ENCODE measurements at regions not wholly inside any gene's neighbourhood (a gene's known extent, or its start where the extent isn't known, plus 50 kb on each side); places are given as distances from the start of the nearest gene placed in this dataset.

GRCh38 chr2:60400462-60401246 lies 152.8 kb downstream of the BCL11A start:
- DNase-seq = no peak

GRCh38 chr2:60394463-60394862 lies 159.0 kb downstream of the BCL11A start:
- DNase-seq = no peak

- DNase-seq = no peak
Measured at GRCh38 chr2:60391649-60392375, 161.6 kb downstream of the BCL11A start.

DNA sequence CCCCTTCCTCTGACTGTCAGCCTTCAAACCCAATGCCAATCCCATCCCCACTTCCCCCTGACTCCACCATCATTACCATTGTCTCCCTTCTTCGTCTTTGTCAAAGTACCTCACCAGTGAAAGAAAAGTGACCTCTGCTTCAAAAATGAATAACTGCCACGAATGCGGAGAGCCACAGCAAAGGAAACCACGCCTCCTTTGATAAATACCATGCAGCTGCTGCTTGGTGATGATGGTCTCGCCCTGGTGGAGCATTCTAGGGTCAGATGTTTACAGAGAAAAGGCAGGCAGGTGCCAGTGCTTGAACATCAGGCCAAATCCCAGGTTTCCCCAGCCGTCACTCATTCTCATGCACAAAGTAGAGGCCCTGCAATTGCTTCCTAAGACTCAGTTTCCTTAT lies 162.2 kb downstream of the BCL11A start:
- no peak for DNase-seq

GRCh38 chr2:60386436-60386835 lies 167.0 kb downstream of the BCL11A start:
- no peak for DNase-seq

GRCh38 chr2:60385648-60386047 lies 167.8 kb downstream of the BCL11A start:
- no peak for DNase-seq

DNA sequence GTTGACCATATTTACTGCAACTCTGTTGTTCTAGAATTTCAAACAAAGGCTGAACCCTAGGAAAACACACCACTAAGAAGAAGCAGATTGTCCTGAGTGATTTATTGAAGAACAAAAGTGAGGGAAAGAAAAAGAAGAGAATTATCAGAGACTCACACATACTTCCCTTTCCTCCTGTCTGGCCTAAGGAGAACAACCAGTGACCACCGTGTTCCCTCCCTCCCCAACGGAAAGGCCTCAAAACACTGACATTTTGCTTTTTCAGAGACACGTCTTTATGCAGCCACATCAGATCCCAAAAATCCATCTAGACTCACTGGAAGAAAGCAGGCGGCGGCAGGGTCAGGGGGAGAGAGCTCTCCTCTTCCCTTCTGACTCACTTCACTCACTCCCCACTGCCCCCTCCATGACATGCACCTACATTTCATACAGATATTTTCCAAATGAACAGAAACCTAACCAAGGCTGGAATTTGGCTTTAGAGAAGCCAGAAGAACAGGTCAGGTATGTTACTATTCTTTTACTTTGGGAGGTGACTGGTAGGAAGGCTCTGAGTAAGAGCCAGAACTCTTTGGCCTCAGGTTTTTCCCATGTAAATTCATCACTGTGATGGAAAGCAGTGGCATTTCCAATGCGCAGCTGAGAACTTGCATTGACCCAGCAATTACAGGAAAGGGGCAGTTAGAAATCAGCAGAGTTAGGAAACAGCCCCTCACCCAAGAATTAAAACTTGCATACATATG lies 169.9 kb downstream of the BCL11A start:
- DNase-seq = no peak

DNA sequence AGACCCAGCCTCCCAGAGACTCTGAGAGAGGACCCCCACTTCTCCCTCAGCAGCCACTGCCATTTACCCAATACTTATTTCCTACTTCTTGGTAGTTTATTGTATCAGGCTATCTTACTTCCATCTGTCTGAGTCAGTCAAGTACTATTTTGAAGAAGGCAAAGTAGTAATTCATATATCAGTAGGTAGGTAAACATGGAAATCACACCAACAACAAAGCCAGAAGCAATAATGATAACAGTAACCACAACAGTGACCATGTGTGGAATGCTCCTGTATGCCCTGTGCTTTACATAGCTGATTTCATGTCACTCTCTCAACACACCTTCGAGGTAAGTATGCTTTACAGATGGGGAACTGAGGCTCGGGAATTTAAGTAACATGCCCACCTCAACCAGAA lies 173.0 kb downstream of the BCL11A start:
- DNase-seq = no peak

DNA sequence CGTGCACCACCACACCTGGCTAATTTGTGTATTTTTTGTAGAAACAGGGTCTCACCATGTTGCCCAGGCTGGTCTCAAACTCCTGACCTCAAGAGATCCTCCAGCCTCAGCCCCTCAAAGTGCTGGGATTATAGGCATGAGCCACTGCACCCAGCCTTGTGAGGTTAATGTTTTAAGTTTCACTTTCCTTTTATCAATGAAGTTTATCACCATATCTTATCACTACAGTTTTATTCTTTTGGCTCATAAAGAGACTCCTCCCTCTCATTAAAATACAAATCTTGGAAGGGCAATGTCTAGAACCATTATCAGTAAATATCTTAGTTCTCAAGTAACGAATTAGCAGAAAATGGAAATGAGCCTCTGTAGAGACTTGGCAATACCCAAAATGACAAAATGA lies 173.8 kb downstream of the BCL11A start:
- no peak for DNase-seq

DNA sequence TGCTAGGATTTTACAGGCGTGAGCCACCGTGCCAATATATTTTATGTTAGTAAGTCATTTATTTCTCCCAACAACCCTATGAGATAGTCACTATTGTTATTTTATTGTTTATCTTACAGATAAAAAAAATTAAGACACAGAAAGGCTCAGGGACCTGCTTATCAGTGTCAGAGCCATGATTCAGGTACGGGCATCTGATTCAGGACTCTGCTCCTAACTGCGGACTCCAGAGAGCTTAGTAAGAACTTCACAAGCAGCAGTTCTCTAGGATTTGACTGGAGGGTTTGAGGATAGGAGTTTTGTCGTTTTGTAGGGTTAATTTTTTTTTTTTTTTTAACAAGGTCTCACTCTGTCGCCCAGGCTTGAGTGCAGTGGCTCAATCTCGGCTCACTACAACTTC lies 174.2 kb downstream of the BCL11A start:
- DNase-seq = no peak

DNA sequence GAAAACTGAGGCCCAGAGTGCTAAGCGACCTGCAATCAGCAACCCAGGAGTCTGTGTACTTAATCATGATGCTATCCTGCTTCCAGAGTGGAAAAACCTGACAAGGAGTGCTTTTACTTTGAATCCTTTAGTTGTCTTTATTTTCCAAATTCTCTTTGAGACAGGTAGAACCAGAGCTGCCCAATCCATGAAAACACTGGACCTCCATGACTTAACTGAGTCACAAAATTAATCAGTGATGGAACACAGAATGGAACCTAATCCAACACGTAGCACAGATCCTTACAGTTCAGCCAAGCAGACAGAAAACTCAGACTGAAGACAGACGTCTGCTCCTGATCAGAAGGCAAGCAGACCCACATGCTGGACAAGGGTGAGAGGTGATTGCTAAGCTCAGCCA lies 175.6 kb downstream of the BCL11A start:
- no peak for DNase-seq

- no peak for DNase-seq
Measured at GRCh38 chr2:60376252-60376651, 177.2 kb downstream of the BCL11A start.

- DNase-seq = no peak
Measured at GRCh38 chr2:60371681-60372080, 181.8 kb downstream of the BCL11A start.

- DNase-seq = no peak
Measured at GRCh38 chr2:60371219-60371618, 182.2 kb downstream of the BCL11A start.

GRCh38 chr2:60370814-60371213 lies 182.6 kb downstream of the BCL11A start:
- no peak for DNase-seq

GRCh38 chr2:60368456-60368855 lies 185.0 kb downstream of the BCL11A start:
- DNase-seq = no peak

DNA sequence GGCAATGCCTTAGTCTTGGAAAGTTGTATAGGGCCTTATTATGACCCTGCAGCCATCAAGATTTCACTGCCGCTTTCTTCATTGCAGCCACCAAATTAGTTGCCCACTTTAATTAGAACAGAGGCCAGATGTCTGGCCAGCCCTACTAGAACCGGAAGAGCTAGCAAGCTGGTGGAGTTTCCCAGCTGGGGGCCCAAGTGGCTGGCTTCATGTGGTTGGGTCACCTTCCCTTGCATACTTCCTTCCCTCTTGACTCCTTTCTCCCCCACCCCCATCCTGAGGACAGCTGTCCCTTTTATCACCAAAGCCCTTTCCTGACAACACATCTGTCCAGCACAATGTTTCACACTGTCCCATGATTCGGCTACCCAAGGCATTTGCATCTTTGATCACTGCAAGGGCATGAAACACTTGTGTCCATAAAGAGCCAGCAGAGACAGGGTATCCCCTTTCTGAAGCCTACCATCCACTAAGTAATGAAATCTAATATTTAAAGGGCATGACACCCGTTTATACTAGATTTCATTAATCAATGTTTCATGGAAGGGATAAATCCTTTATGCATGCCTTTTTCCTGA lies 187.2 kb downstream of the BCL11A start:
- no peak for DNase-seq

- no peak for DNase-seq
Measured at GRCh38 chr2:60365556-60365955, 187.9 kb downstream of the BCL11A start.

DNA sequence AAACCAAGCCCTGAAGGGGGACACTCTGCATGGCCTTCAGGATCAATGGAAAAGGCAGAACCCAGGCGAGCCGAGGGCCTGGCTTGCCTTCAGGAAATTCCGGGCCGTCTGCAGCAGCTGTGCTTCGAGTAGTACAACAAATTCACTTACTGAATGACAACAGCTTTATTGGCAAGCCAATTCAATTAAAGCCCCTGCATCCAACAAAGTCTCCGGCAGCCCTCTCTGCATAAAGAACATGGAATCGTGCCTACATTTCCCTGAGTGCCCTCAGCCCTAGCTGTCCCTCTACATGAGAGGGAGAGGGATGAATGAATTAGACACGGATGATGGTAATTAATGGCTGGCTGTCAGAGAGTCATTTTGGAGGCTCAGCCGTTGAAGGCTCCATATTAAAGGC lies 189.0 kb downstream of the BCL11A start:
- no peak for DNase-seq

DNA sequence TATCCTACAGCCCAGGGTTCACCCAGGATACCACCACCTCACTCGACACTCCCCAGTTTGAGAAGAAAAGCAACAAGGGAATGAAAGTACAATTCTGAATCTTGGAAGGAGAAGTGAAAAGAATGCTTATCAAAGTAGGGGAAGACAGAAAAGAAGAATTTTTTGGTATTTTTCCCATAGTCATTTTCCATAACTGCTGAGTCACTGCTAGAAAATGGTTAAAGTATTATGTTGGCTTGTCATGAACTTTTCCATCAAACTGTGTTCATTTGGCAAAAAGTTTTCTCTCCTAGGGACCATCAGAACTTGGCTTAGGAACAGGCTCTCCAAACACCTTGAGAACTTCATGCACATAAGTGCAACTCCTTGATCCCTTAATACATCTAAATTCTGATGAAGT lies 192.0 kb downstream of the BCL11A start:
- no peak for DNase-seq

GRCh38 chr2:60359569-60359968 lies 193.9 kb downstream of the BCL11A start:
- DNase-seq = no peak

GRCh38 chr2:60358476-60358875 lies 195.0 kb downstream of the BCL11A start:
- no peak for DNase-seq

DNA sequence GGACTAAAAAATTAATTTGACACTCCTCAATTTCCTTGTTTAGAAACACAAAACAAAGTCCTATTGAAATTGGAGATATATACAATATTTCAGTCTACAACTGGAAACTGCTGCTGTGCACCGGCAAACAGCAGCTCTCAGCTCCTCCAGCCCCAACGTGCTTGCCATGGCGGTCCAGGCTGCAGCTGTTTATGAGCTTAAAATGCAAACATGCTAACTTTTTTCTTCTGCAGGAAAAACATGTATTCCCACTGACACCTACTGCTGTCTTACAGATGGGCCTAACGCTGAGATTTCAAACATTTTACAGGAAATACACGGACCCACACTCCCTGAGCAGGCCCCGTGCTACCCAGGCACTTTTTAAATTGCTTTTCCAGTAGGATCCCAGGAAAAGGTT lies 195.5 kb downstream of the BCL11A start:
- no peak for DNase-seq

DNA sequence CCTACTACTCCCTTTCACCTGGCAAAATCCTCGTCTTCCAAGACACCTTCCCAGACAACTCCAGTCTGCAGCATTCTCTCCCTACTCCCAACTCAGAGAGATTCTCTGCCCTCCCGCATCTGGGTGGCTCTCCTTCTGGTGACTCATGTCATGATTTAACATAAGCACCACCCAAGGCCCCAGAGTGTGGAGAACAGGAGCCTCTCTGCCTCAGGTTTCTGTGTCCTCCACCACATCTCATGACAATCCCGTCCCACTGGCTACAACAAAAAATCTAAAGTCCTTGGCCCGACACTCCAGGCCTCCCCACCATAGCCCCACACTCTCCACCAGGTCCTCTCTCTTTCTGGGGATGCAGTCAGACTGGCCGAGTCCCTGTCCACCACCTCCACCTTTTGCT lies 197.1 kb downstream of the BCL11A start:
- no peak for DNase-seq
